Jurkat, Clone E6-1 (cell line): ENCODE measurements at regions not wholly inside any gene's neighbourhood (a gene's known extent, or its start where the extent isn't known, plus 50 kb on each side); places are given as distances from the start of the nearest gene placed in this dataset.
"Not testable (repeated sequence)": the region's sequence is repeated elsewhere in the genome, so short reads cannot be mapped to it uniquely, and the experiment has no call there.

Experiments used
- DNase-seq: peaks from one replicate; pipeline ENCODE4 v3.0.0-alpha.2; 2011; ENCODE audit warnings: low read depth, low spot score
- H3K4me3 ChIP-seq: 2 replicates; pipeline ENCODE4 v1.5.1; 2011; ENCODE audit warnings: mild to moderate bottlenecking, low read length, control low read depth, moderate library complexity

- DNase-seq, result no peak
- H3K4me3 ChIP-seq, result no peak overlapping the region
Observed at GRCh38 chr17:52604105-52604504, 445.6 kb upstream of the CA10 start.

GRCh38 chr17:52597452-52598215, 439.1 kb upstream of the CA10 start:
- not testable (repeated sequence) for DNase-seq

GRCh38 chr17:52594516-52594915, 436.0 kb upstream of the CA10 start:
- no peak overlapping the region for H3K4me3 ChIP-seq
- no peak for DNase-seq

More at GRCh38 chr17:52597452-52598215, 439.1 kb upstream of the CA10 start:
- H3K4me3 ChIP-seq, result not testable (repeated sequence)

- DNase-seq, result no peak
- no peak overlapping the region for H3K4me3 ChIP-seq
Observed at GRCh38 chr17:52546990-52547389, 388.5 kb upstream of the CA10 start.

GRCh38 chr17:52546493-52546892, 388.0 kb upstream of the CA10 start:
- H3K4me3 ChIP-seq, result no peak overlapping the region
- DNase-seq, result no peak

- H3K4me3 ChIP-seq, result no peak overlapping the region
- DNase-seq, result no peak
Observed at GRCh38 chr17:52537421-52537820, 378.9 kb upstream of the CA10 start.

- no peak for DNase-seq
- H3K4me3 ChIP-seq, result no peak overlapping the region
Observed at GRCh38 chr17:52536489-52536888, 378.0 kb upstream of the CA10 start.

- no peak for DNase-seq
- H3K4me3 ChIP-seq, result no peak overlapping the region
Observed at GRCh38 chr17:52532373-52532772, 373.9 kb upstream of the CA10 start.

- H3K4me3 ChIP-seq, result no peak overlapping the region
- no peak for DNase-seq
Observed at GRCh38 chr17:52524096-52524637, 365.7 kb upstream of the CA10 start.

GRCh38 chr17:52517176-52517575, 358.7 kb upstream of the CA10 start:
- no peak overlapping the region for H3K4me3 ChIP-seq
- no peak for DNase-seq

- DNase-seq, result no peak
- no peak overlapping the region for H3K4me3 ChIP-seq
Observed at GRCh38 chr17:52515927-52516326, 357.4 kb upstream of the CA10 start.

GRCh38 chr17:52505601-52506000, 347.1 kb upstream of the CA10 start:
- H3K4me3 ChIP-seq, result no peak overlapping the region
- DNase-seq, result no peak

GRCh38 chr17:52504081-52504480, 345.6 kb upstream of the CA10 start:
- DNase-seq, result no peak
- H3K4me3 ChIP-seq, result no peak overlapping the region

- no peak for DNase-seq
- no peak overlapping the region for H3K4me3 ChIP-seq
Observed at GRCh38 chr17:52495646-52496045, 337.1 kb upstream of the CA10 start.

GRCh38 chr17:52482271-52482670, 323.8 kb upstream of the CA10 start:
- H3K4me3 ChIP-seq, result no peak overlapping the region
- DNase-seq, result no peak

- no peak for DNase-seq
- no peak overlapping the region for H3K4me3 ChIP-seq
Observed at GRCh38 chr17:52477824-52478699, 319.5 kb upstream of the CA10 start.

GRCh38 chr17:52476638-52477313, 318.3 kb upstream of the CA10 start:
- DNase-seq, result no peak
- no peak overlapping the region for H3K4me3 ChIP-seq

- DNase-seq, result no peak
- H3K4me3 ChIP-seq, result no peak overlapping the region
Observed at GRCh38 chr17:52470553-52470952, 312.0 kb upstream of the CA10 start.

- no peak overlapping the region for H3K4me3 ChIP-seq
- DNase-seq, result no peak
Observed at GRCh38 chr17:52465407-52465806, 306.9 kb upstream of the CA10 start.
